GM12872 (cell line): ENCODE measurements at regions not wholly inside any gene's neighbourhood (a gene's known extent, or its start where the extent isn't known, plus 50 kb on each side); places are given as distances from the start of the nearest gene placed in this dataset.

Experiments
- CTCF ChIP-seq: IDR thresholded peaks from 3 replicates; pipeline ENCODE4 v1.5.1; 2011; ENCODE audit warnings: low read depth, mild to moderate bottlenecking, low read length, moderate library complexity; ENCODE audit not compliant: insufficient read depth

- TF ChIP-seq CTCF = no peak
Observed at GRCh38 chr9:107928701-107929371, 439.3 kb upstream of the KLF4 start.

DNA sequence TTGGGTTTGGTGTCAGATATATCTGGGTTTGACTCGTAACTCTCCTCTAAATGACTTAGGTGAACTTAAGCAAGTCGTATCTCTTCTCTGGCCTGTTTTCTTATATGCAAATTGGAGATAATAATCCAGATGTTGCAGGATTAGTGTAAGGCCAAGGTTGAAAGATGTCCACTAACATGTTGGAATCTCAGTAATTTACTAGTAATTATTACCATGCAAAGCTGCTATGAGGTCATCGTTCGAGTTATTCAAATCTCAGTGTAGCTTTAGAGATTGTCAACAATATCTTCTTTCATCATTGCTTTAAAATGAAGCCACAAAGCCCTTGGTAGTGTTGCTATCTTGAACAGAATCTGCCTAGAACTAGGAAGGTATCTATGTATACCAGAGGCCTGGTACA, 437.7 kb upstream of the KLF4 start:
- no peak for TF ChIP-seq CTCF

GRCh38 chr9:107925749-107926297, 436.3 kb upstream of the KLF4 start:
- TF ChIP-seq CTCF = no peak

DNA sequence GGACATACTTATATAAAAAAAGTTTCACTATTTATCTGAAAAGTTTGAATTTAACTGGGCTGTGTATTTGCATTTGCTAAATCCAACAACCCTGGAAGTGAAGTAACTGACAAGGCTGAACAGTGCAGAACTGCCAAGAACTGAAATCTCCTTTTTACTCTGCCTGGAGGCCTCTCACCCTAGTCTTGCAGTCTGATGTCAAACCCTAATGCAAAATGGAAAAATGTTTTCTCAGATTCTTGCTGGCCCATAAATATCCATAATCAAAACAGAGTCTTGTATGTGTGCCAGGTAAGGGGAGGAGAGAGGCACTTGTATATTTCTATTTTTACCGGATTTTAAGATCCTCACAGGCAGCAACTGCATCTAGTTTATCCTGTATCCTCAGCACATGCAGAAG, 432.7 kb upstream of the KLF4 start:
- TF ChIP-seq CTCF = no peak

- no peak for TF ChIP-seq CTCF
Observed at GRCh38 chr9:107919263-107919662, 429.7 kb upstream of the KLF4 start.

GRCh38 chr9:107918749-107919148, 429.2 kb upstream of the KLF4 start:
- no peak for TF ChIP-seq CTCF

DNA sequence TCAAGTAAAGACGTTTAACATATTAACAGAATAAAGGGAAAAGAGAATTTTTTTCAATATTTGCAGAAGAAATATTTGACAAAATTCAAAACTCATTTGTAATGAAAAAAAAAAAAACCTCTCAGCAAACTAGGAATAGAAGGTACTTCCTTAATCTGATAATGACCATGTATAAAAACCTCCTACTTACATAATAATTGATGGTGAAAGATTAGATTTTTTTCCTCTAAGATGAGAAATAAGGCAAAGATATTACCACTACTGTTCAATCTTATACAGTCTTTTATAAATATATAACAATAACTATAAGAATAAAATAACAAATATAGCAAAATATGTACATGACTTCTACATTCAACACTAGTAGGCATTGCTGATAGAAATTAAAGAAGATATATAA, 424.6 kb upstream of the KLF4 start:
- TF ChIP-seq CTCF = no peak

DNA sequence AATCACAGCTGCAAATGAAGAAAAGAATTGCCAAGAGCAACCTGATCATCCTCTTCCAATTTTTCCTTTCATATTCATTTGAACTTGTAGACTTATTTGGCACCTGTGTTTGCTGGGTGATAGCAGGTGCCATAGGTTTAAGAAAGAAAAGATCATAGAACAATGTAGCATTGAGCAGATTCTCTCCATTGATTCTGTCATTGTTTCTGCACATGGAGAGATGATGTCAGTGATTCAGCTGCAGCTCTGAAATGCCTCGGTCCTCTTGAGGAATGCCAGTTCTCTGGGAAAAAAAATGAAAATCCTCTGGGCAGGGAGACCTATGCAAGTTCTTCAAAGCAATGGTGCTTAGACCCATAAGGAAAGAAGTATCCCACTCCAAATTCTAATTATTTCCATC, 418.1 kb upstream of the KLF4 start:
- TF ChIP-seq CTCF = no peak
